Occipital lobe (tissue), 1 donor: ENCODE measurements at regions not wholly inside any gene's neighbourhood (a gene's known extent, or its start where the extent isn't known, plus 50 kb on each side); places are given as distances from the start of the nearest gene placed in this dataset.
"Not testable (repeated sequence)": the region's sequence is repeated elsewhere in the genome, so short reads cannot be mapped to it uniquely, and the experiment has no call there.

Experiments used
- DNase-seq: peaks from one replicate; lab custom pipeline; 2025; lab: John Stamatoyannopoulos, UW

DNA sequence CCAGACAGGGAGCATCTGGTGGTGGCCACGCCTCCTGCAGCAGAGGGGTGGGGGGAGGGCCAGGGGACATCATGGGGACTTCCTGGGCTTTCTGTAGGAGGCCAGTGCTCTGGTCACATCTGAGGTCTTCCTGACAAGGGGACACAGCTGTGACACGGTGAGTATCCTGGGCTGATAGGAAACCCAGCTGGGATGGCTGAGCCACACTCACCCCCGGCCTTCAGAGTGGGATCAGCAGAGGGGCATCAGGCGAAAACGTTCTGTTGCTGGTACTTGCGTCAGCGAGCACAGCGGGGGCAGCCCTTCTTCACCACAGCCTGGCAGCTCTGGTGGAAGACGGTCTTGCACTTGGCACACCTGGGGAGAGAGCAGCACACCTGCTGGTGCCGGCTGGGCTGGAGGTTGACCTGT lies 122.9 kb upstream of the SMURF2 start:
- DNase-seq = no peak

DNA sequence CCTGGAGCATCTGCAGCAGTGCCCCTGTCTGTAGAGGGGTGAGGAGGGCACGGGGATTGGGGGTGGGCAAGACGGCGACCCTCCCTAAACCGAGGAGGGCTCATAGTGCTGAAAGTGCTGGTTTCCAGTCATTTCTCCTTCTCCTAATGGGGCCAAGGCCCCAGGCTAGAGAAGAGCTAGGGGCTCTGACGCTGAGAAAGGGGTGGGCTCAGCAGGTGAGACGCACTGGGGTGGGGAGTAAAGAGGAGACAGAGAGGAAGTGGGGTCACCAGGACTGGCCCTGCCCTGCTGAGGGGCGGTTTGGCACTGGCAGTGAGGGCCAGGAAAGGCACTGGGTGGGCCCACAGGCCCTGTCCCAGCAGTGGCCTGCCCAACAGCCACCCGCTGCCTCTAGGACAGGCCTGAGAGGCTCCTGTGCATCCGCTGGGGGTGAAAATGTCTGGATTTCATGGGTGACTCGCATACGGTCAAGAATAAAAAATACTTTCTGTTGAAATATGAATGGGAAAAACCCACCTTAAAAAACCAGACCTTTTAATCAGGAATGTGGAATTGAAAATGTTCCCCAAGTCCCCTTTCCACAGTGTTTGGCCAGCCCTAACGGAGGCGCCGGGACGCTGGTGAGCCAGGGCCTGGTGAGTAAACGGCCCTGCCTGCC lies 122.4 kb upstream of the SMURF2 start:
- DNase-seq = no peak

DNA sequence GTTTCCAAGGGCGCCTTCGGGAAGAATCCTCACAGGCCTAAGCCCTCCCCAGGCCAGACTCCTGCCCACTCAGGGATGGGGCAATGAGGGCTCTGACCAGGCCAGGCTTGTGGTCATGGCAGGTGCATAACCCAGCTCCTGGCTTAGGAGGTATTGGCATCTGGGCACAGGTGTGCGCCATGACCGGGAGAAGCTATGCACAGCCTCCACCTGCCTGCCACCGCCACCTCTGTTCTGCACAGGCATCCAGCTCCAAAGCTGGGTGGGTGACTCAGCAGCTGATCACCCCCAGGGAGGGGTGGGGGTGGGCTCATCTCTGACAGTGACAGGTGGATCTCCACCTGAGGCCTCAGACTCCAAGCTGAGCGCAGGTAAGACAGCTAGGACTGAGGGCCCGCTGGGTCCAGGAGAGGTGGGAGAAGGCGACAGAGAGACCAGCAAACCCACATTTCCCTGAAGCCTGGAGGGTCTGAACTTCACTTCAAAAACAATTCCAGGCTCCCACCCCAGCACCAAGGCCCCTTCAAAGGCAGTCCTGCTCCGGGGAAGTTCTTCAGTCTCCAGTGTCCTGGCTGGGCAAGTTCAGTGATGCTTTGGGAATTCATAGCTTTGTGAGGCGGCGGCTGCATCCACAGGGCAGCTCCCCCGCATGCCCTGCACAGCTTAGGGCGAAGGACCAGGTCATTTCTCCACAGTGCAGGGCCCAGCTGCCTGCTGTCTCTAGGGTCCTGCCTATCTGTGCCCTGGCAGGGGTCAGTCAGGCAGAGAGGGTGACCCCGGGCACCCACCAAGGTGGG lies 121.6 kb upstream of the SMURF2 start:
- no peak for DNase-seq

DNA sequence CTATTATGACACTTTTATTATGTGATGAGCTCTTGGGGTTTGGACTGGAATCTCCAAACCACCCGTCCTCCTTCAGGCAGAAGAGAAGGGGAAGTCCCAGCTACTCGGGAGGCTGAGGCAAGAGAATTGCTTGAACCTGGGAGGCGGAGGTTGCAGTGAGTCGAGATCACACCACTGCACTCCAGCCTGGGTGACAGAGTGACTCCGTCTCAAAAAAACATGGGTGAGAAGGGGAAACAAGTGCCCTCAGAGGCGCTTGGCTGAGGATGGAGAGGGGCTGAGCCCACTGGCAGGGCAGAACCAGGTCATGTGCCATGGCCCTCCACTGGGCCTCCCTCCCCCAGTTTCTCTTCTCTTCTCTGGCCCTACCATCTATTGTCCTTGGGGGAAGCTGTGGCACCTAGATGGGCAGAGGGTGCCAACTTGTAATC lies 120.9 kb upstream of the SMURF2 start:
- no peak for DNase-seq

DNA sequence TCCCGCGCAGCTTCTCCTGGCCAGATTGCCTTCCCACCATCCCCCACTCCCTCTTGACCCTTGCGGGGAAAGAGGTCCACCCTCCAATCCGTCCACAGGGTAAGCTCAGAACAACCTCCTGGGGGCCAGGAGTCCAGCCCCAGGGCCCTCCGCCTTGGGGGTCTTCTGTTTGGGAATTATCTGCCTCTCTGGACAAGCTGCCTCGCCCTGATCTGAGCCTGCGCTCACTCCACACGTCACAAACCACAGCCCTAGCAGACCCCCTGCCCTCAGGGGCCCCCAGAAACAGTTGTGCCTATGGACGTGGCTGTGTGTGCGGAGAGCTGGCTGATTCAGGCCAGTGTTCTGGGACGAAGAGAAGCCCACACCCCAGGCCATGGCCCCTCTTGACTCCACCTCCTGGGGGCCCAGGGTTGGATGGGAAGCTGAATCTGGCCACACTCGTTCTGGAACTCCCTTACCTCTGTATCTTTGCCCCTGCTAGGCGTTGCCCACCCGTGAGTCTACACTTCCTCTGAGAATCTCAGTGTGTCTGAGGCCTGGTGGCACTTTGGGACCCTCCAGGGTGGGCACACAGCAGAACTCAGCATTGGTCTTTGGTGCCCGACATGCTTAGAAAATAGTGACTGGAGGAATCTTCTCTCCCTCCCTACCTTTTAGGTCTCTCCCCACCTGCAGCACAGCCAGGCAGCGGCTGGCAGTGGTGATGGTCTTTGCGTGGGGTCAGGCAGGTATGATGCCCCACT lies 119.9 kb upstream of the SMURF2 start:
- DNase-seq = no peak

DNA sequence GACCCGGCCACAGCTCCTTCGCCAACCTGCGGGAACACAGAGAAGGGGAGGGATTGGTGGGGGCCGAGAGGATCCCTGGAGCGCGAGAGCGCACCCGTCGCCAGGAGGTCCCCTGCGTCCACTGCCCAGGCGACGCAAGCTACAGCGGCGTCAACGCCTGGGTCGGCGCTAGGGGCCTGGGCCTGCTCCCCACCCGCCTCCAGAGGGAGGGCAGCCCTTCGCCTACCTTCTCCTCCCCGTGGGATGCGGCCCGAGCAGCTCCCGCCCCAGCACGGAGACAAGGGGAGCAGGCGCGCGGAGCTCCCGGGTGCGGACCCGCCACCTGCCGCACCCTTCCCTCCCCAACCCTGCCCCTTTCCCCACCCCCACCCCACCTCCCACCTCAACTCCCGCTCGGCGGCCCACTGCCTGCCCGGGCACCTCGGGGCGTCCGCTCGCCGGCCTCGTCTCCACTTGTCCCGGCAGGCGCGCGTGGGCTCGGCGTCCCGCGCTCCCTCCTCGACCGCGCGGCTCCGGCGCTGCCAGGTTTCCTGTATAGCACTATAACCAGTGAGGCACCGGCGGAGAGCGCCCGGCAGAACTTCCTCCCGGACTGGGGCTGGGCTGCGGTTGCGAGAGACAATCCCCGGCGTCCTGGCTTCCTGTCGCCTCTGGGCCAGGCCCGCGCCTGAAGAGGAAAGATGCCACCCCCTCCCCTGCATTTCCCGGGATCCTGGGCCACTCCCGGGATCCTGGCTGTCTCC lies 119.1 kb upstream of the SMURF2 start:
- DNase-seq = no peak

DNA sequence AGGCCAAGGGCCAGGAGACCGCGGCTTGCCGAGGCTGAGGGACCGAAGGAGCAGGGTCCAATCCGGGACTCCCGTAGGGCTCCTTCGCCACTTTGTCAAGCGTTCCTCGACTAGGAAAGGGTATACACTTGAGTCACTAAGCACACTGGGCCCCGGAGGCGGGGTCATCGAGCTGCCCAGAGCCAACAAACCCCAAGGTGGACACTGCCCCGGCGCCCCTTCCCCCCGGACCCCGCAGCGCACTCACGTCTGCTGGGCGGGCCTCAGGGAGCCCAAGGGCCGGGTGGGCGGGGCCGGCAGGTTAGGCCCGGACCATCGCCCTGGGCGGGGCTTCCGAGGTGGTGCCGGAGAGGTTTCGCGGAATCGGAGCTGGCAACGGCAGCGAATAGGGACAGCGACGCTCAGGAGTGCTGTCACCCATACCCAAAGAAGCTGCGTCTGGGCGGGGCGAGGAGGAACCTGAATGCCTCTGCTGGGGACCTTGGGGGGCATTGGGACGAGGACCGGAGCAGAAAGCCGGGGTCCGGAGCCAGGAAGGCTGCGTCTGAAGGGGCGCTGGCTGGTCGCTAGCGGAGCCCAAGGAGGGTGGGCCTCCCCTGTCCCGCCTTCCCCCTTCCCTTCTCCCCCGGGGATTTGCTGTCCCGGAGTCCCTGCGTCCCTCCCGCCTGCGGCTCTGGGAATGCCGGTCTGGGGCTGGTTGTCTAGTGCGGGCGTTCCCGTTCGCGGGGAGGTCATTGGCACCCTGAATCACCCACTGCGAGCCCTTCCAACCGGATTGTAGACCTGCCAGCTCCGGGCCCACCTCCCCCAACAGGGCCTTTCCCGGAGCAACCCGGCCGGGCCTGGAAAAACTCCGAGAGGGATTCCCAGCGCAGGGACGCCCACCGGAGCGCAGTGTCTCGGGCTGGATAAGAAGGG lies 118.2 kb upstream of the SMURF2 start:
- DNase-seq = no peak

DNA sequence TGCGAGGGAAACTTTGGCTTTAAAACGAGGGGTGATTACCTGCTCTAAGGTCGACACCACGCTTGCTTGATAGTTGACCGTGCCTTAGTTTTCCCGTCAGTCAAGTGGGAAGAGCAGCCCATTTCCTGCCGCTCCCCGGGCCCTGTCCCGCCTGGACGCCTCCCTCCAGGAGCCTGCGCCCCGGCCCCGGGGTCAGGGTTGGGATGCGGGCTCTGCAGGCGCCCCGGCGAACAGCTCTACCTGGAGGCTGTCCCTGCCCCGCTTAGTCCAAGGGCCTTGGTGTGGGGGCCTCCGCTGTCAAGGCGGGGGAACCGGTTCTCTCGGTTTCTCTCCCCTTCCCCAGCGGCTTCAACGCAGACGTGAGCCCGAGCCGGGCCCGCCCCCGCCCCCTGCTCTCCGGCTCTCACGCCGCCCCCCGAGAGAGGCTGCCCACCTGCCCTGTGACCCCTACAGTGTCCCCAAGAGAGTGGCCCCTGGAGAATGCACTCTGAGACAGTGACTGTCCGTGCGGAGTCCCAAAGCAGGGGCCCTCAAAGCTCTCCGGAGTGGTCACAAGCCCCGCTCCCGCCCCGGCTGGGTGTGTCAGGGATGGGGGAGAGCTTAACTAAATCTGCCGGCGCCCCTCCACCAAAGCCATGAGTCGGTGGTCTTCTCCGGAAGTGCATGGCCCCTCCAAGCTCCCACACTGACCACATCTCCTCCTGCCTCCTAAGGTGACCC lies 117.4 kb upstream of the SMURF2 start:
- no peak for DNase-seq

DNA sequence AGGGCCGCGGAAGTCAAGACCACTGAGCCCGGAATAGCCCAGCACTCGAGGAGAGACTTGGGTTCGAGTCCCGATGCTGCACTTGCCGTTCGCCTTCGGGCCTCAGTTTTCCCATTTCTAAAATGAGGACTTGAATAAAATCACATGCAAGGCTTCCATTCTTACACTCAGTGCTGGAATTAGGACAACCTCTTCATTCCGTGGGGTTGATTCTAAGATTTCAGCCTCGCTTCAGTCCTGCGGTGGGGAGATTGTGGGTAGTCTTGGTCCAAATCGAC lies 116.9 kb upstream of the SMURF2 start:
- not testable (repeated sequence) for DNase-seq

DNA sequence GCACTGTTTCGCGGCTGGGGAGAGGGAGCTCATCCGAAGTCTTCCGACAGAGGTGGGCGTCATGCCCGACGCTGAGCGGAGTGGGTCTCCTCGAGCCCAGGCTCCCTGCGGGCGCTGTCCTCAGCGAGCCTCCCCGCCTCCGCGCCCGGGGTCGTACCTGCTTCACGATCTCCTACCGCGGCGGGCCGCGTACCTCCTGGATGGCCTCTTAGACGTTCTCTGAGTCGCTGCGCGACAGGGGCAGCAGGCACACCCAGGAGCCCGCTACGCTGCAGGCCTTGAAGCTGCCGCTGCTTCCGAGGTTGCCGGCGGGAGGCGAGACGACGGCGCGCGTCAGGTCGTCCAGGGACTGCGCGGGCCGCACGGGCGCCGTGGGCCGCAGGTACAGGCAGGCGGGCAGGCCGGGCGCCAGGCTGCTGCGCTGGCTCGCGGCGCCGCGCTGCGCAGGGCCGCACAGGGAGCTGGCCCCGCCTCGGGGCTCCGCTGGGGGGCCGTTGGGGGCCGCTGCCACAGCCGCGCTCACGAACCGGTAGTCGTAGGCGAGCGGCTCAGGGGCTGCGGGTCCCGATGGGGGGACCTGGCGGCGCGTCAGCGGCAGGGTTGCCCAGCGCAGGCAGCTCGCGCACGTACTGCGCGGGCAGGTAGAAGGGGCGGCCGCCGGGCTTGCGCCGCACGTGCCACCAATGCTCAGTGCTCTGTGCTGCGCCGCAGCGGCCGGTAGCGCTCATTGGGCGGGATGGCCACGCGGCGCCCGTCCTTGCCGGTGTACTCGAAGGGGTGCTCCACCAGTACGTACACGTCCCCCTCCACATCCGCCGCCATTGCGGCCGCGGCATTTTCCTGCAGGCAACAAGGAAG lies 116.4 kb upstream of the SMURF2 start:
- DNase-seq = peak; percentile 35

DNA sequence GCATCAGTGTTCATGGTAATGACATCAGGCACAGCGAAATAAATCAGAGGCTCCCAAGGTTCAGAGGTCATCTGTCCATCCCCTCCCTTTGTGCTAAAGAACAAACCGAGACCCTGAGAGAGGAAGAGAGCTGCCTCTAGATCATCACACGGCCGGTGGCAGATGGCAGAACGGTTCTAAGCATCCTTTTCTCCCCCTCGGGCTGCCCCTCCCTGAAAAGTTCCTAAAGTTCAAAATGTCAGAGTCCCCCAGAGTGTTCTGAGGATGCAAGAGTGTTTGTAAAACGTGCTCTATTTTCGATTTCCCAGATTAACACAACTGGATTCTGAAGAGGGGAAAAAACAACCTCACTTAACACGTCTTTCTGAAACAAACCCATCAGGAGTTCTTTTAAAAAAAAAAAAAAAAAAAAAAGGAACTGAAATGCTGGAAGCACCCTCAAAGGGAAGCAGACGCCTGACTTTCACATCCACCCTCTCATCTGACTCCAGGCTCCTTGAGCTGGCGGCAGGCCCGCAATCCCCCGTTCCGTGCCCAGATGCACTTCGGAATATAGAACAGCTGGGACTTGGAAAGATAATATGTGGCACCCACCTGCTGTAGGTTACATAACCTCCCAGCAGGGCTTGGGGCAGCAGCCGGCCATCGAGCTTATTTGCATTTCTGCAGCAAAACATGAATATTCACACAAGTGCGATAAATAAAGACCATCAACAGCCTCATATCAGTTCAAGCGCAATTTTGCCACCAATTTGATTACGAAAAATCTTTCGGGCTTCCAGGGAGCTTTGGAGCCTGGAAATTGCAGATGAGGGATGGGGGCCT lies 115.5 kb upstream of the SMURF2 start:
- DNase-seq = peak; percentile 70

DNA sequence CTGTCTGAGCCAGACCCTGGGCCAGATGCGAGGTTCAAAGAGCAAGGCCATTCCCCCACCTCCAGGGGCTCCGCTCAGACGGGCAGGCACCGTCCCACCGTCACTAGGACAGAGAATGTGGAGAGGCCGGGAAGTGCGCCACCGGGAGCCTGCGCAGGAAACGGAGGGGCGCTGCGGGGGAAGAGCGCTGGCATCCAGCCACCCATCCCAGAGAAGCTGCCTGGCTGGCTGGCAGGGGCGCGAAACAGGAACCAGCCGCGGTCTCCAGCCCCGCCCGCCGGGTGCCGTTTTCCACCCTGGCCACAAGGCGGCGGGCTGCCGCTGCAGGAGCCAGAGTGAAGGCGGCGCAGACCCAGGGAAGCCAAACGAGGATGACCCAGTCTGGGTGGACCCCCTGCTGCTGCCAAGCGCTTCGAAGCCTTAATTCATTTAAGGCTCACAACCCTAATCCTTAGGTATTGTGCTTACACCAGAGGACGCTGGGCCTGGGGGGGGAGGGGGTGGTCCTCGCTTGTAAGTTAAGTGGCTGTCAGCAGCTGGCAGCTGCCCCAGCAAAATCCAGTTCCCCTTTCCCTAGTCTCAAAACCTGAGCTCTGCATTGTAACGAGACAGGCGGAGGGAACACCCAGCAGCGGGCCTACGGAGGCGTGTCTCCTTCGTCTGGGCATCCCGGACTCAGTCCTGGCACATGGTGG lies 114.8 kb upstream of the SMURF2 start:
- peak; percentile 77 for DNase-seq

DNA sequence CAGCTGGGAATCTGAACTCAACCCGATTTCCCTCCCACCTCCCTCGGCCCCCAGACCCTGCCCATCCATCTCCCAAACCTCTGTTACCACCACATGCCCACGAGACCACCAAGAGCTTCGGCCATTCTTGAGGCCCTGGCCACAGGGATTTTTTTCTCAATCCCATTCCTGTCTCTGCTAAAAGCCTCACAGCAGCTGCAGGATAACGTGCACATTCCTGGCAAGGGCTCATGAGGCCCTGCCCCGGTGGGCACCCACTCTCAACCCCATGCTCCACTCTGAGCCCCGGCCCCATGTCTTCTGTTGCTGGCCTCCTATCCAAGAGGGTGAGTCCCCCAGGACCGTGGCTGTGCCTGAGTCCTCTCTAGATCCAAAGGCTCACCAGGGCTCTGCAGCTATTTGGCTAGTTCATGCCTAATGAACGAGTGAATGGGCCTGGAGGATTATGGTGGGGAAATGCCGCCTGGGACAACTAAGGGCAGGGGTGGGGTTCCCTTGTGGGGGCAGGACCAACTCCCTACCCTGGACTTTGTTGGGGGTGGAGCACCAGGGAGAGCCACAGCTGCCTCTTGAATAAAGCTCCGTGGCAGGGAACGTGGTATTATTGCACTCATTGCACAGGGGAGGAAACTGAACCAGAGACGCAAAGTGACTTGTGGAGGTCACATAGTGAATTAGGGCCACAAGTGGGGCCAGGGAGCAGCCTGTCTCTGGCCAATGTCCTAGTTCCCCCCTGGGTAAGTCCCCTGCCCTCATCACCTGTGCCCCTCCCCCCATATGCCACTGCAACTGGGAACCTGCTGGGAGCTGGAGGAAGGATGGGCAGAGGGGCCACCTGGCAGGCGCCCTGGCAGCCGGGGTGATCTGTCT lies 113.8 kb upstream of the SMURF2 start:
- DNase-seq = no peak

DNA sequence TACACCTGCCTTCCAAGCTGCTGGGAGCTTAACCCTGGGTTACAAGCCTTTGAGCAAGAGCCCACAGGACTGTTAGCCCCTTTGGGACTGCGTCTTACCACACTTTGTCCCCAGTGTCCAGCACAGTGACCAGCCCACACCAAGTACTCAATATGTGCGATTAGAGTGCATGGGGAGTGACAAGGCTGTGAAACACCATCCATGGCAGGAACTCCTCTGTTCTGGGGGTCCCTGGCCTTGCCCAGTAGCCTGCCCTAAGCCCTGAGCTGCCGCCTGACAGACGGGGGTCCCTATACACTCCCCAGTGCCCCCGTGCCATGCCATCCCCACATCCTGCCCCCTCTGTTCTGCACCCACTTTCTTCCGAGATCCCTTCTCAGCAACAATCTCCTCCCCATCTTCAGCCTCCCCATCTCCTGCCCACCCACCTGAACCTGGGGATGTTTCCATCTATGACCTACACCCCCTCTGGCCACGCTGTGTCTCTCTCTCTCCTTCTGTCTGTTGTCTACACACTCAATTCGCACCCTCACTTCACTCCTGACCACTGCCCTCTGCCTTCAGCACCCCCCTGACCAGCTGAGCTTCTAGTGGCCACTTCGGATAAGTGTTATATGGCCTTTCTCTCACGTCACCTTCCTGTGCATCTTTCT lies 112.9 kb upstream of the SMURF2 start:
- no peak for DNase-seq

DNA sequence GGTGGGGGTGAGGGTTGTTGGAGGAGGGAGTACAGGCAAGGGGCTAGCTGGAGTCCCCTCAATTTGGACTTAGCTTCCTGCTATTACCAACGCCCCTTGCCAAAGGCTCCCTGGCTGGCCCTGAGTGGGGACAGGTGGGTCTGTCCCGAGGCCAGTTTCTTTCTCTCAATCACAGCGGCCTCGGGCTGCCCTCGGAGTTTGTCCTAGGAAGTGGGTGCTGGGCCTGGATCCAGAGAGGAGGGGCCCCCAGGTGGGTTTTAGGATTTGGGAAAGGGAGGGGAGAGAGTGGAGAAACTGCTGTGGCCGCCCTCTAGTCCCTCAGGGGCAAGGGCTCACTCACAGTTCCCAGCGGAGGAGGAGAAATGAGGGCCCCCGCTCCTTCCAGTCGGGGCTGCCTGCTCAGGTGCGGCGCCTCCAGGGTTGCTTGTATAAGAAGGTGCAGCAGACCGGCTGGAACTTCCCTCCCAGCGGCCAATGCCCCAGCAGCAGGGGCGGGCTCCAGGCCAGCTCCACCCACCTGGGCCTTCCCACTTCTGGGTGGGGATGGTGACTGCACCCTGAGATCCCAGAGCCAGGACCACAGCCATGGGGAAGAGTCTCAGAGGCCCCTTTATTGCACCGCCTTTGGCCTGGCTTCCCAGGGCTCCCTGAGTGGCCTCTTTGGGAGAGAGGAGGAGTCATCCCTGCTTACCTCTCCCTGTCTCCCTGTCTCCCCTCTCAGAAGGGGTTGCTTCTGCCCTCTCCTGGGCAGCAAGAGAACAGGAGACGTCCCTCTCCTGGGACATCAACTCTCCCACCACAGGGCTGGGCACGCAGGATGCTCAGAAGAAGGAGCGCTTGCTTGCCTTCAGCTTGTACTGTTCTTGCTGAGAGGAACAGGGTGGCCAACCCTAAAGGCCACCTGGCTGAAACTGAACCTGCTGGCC lies 112.0 kb upstream of the SMURF2 start:
- DNase-seq = no peak
